GM12874 (cell line): ENCODE measurements at regions not wholly inside any gene's neighbourhood (a gene's known extent, or its start where the extent isn't known, plus 50 kb on each side); places are given as distances from the start of the nearest gene placed in this dataset.

Source experiments
- TF ChIP-seq, protein P1 (sequence below): IDR thresholded peaks from 2 replicates; pipeline ENCODE4 v1.5.1; 2011; ENCODE audit warnings: low read depth, mild to moderate bottlenecking, control low read depth, low read length, moderate library complexity; ENCODE audit not compliant: insufficient read depth

- TF ChIP-seq, protein P1, sequence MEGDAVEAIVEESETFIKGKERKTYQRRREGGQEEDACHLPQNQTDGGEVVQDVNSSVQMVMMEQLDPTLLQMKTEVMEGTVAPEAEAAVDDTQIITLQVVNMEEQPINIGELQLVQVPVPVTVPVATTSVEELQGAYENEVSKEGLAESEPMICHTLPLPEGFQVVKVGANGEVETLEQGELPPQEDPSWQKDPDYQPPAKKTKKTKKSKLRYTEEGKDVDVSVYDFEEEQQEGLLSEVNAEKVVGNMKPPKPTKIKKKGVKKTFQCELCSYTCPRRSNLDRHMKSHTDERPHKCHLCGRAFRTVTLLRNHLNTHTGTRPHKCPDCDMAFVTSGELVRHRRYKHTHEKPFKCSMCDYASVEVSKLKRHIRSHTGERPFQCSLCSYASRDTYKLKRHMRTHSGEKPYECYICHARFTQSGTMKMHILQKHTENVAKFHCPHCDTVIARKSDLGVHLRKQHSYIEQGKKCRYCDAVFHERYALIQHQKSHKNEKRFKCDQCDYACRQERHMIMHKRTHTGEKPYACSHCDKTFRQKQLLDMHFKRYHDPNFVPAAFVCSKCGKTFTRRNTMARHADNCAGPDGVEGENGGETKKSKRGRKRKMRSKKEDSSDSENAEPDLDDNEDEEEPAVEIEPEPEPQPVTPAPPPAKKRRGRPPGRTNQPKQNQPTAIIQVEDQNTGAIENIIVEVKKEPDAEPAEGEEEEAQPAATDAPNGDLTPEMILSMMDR = no peak
Observed at GRCh38 chr12:127485528-127485927, 781.4 kb upstream of the TMEM132C start.

GRCh38 chr12:127487031-127487430, 779.9 kb upstream of the TMEM132C start:
- TF ChIP-seq, protein P1 = no peak

- TF ChIP-seq, protein P1 = no peak
Observed at GRCh38 chr12:127489061-127489460, 777.9 kb upstream of the TMEM132C start.

- TF ChIP-seq, protein P1 = no peak
Observed at GRCh38 chr12:127494961-127495915, 771.7 kb upstream of the TMEM132C start.

DNA sequence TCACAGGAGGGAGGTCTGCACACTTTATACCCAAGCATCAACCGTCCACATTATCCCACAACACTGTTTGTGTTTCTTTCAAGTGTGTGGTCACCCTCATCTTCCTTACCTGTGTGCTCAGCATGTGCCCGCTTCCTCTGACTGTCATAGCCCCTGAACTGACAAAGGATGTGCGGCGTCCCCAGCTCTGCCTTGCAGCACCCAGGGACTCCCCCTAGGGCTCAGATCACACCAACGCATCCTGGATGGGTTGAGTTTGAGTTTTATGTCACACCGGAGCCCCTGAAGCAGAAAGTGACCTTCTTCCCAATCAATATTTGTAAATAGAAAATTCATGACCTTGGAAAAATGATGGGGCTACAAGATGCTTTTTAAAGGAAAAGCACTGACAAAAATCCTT, 770.7 kb upstream of the TMEM132C start:
- TF ChIP-seq, protein P1 = no peak

GRCh38 chr12:127500512-127501035, 766.4 kb upstream of the TMEM132C start:
- TF ChIP-seq, protein P1 = no peak

- TF ChIP-seq, protein P1 = no peak
Observed at GRCh38 chr12:127501916-127502315, 765.1 kb upstream of the TMEM132C start.
